ENCODE measurements at regions not wholly inside any gene's neighbourhood (a gene's known extent, or its start where the extent isn't known, plus 50 kb on each side); places are given as distances from the start of the nearest gene placed in this dataset.

DNA sequence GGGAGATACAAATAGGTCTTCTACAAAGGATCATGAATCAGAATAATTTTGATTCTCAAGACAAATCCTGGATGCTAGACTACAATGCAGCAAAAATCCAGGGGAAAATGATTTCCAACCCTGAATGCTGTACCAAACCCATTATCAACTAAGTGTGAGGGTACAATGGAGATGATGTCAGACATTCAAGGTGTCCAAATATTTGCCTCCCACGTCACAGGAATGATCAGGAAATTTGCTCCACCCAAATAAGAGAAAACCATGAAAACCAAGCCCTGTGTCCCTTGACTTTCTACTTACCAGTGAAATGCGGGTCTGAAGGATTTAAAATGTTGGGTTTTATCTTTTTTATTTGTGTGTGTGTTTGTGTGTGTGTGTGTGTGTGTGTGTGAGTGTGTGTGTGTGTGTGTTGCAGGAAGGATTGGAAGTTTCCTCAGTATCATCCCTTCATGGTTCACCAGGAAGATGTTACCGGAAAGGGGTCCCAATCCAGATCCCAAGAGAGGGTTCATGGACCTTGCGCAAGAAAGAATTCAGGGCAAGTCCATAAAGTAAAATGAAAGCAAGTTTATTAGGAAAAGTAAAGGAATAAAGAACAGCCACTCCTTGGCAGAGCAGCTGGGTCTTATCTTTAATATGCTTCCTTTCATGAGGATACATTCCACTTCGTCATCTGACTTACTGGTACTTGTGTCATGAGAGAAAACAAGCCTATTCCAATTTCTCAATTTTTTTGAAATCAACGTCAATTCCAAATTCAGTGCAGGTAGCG is 61.1 kb upstream of the ID2 start:
- Mint-ChIP-seq H3K4me1 (peaks cover 0 to 8% of the 10 kb centered on the region in 2 experiments; a peak in 3 of 4 replicates), H3K27ac (no peak overlapping the region), H3K36me3 (ENCODE audit: insufficient read depth in 1 of 3, low read depth in 3 of 3) (no peaks in the 10 kb centered on the region; a peak in 1 of 7 replicates), H3K27me3 (ENCODE audit: low read depth) (peaks cover 8% of the 10 kb centered on the region), H3K4me3 (no peak overlapping the region), H3K9me3 (no peaks in the 10 kb centered on the region)
- no peak overlapping the region for H3K18ac ChIP-seq (ENCODE audit: insufficient read length, low read depth, low read length)
- no CpG with 5 or more reads among the region's 7 CpGs for WGBS (ENCODE audit: extremely low coverage, insufficient read length, low lambda C conversion rate)
- no peak overlapping the region for H3T11ph ChIP-seq (ENCODE audit: low read length)
- H3K4ac ChIP-seq (ENCODE audit: low read depth, low read length), result no peak overlapping the region
- no peak overlapping the region for H3K27ac ChIP-seq (ENCODE audit: insufficient read length, low read depth, low read length)
- no peak for DNase-seq
- H3K79me2 ChIP-seq (ENCODE audit: insufficient read depth, low read length), result no peaks in the 10 kb centered on the region
- H2BK12ac ChIP-seq (ENCODE audit: insufficient read length, low read depth, low read length), result no peak overlapping the region
- no peak overlapping the region for H2BK15ac ChIP-seq (ENCODE audit: low read depth, low read length)
- no peak overlapping the region for H3K4me2 ChIP-seq (ENCODE audit: insufficient read depth, insufficient read length, low read length)
- TF ChIP-seq, protein P1, sequence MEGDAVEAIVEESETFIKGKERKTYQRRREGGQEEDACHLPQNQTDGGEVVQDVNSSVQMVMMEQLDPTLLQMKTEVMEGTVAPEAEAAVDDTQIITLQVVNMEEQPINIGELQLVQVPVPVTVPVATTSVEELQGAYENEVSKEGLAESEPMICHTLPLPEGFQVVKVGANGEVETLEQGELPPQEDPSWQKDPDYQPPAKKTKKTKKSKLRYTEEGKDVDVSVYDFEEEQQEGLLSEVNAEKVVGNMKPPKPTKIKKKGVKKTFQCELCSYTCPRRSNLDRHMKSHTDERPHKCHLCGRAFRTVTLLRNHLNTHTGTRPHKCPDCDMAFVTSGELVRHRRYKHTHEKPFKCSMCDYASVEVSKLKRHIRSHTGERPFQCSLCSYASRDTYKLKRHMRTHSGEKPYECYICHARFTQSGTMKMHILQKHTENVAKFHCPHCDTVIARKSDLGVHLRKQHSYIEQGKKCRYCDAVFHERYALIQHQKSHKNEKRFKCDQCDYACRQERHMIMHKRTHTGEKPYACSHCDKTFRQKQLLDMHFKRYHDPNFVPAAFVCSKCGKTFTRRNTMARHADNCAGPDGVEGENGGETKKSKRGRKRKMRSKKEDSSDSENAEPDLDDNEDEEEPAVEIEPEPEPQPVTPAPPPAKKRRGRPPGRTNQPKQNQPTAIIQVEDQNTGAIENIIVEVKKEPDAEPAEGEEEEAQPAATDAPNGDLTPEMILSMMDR (conservative IDR thresholded peaks at IDR 0.05), result no peak
- no peak overlapping the region for H2AFZ ChIP-seq (ENCODE audit: low read length)
- no peak overlapping the region for H3K14ac ChIP-seq (ENCODE audit: insufficient read depth, low read length)
- no peaks in the 10 kb centered on the region for H3K4me1 ChIP-seq (ENCODE audit: insufficient read depth, low read length)
- H2BK120ac ChIP-seq (ENCODE audit: low read depth, low read length, poor library complexity, severe bottlenecking), result no peak overlapping the region
- H4K5ac ChIP-seq (ENCODE audit: insufficient read length, low read depth, low read length), result no peak overlapping the region
- no peaks in the 10 kb centered on the region for H4K20me1 ChIP-seq (ENCODE audit: control insufficient read depth, insufficient read depth, insufficient read length)
- no peak overlapping the region for H2BK20ac ChIP-seq (ENCODE audit: low read depth, low read length, poor library complexity, severe bottlenecking)
- H3K56ac ChIP-seq (ENCODE audit: insufficient read length, low read depth, low read length), result no peak overlapping the region
- H3K27me3 ChIP-seq (ENCODE audit: insufficient read depth, low read length), result no peaks in the 10 kb centered on the region
- H3K9me3 ChIP-seq (ENCODE audit: control insufficient read depth, low read depth, low read length), result no peaks in the 10 kb centered on the region
- no peak overlapping the region for H3K23ac ChIP-seq (ENCODE audit: insufficient read length, low read depth, low read length)
- no peak overlapping the region for H2BK5ac ChIP-seq (ENCODE audit: insufficient read length, low read length)
- no peak overlapping the region for H2AK5ac ChIP-seq (ENCODE audit: insufficient read length, low read length)
- no peak overlapping the region for H4K91ac ChIP-seq (ENCODE audit: insufficient read length, low read depth, low read length)
- H3K9ac ChIP-seq (ENCODE audit: extremely low read depth, insufficient read length, low read length), result no peak overlapping the region
- no peak overlapping the region for H4K8ac ChIP-seq (replicated peaks; ENCODE audit: insufficient read length, low read depth, low read length)
- H3K23me2 ChIP-seq (ENCODE audit: insufficient read length, low read depth, low read length, poor library complexity, severe bottlenecking), result no peaks in the 10 kb centered on the region
- H3K79me1 ChIP-seq (ENCODE audit: insufficient read depth, low read depth, low read length, poor library complexity, severe bottlenecking), result no peaks in the 10 kb centered on the region

All from H9 (cell line).